ENCODE measurements at regions not wholly inside any gene's neighbourhood (a gene's known extent, or its start where the extent isn't known, plus 50 kb on each side); places are given as distances from the start of the nearest gene placed in this dataset.

- Histone ChIP-seq H3K27me3 (ENCODE audit: insufficient read depth, low read length, poor library complexity, severe bottlenecking) (no peaks in the 10 kb centered on the region), H3K4me2 (ENCODE audit: low read depth, low read length, poor library complexity, severe bottlenecking) (no peak overlapping the region), H3K9ac (ENCODE audit: low read depth, low read length, poor library complexity, severe bottlenecking) (no peak overlapping the region), H3K4me1 (ENCODE audit: insufficient read depth, low read length, poor library complexity, severe bottlenecking) (no peaks in the 10 kb centered on the region), H3K9me3 (ENCODE audit: insufficient read depth, low read depth, low read length) (no peaks in the 10 kb centered on the region), H4K20me1 (ENCODE audit: insufficient read depth, low read length, poor library complexity, severe bottlenecking) (no peaks in the 10 kb centered on the region), H3K79me2 (ENCODE audit: insufficient read depth, low read length) (no peaks in the 10 kb centered on the region), H3F3A (ENCODE audit: low read depth) (no peaks in the 10 kb centered on the region), H2AFZ (ENCODE audit: low read length) (no peak overlapping the region), H3K4me3 (ENCODE audit: low read length, poor library complexity, severe bottlenecking) (no peak overlapping the region), H3K36me3 (ENCODE audit: insufficient read depth, low read length) (no peaks in the 10 kb centered on the region), H3K9me2 (replicated peaks; ENCODE audit: low read depth, low read length) (no peaks in the 10 kb centered on the region)
- TF ChIP-seq EZH2phosphoT487 (IDR thresholded peaks at IDR 0.05; ENCODE audit: borderline replicate concordance): no peak
- TF ChIP-seq, protein P1, sequence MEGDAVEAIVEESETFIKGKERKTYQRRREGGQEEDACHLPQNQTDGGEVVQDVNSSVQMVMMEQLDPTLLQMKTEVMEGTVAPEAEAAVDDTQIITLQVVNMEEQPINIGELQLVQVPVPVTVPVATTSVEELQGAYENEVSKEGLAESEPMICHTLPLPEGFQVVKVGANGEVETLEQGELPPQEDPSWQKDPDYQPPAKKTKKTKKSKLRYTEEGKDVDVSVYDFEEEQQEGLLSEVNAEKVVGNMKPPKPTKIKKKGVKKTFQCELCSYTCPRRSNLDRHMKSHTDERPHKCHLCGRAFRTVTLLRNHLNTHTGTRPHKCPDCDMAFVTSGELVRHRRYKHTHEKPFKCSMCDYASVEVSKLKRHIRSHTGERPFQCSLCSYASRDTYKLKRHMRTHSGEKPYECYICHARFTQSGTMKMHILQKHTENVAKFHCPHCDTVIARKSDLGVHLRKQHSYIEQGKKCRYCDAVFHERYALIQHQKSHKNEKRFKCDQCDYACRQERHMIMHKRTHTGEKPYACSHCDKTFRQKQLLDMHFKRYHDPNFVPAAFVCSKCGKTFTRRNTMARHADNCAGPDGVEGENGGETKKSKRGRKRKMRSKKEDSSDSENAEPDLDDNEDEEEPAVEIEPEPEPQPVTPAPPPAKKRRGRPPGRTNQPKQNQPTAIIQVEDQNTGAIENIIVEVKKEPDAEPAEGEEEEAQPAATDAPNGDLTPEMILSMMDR (conservative IDR thresholded peaks at IDR 0.05; ENCODE audit: low read length): no peak
Observed at GRCh38 chr1:56179543-56179942, 399.8 kb downstream of the PLPP3 start.

GRCh38 chr1:56175211-56175610, 404.2 kb downstream of the PLPP3 start:
- TF ChIP-seq EZH2phosphoT487 (IDR thresholded peaks at IDR 0.05; ENCODE audit: borderline replicate concordance): no peak
- TF ChIP-seq, protein P1 (conservative IDR thresholded peaks at IDR 0.05; ENCODE audit: low read length): no peak
- no peaks in the 10 kb centered on the region for H3K27me3 ChIP-seq (ENCODE audit: insufficient read depth, low read length, poor library complexity, severe bottlenecking)

GRCh38 chr1:56174176-56174885, 405.0 kb downstream of the PLPP3 start:
- TF ChIP-seq, protein P1 (conservative IDR thresholded peaks at IDR 0.05; ENCODE audit: low read length): no peak
- TF ChIP-seq EZH2phosphoT487 (IDR thresholded peaks at IDR 0.05; ENCODE audit: borderline replicate concordance): no peak
- Histone ChIP-seq H2AFZ (ENCODE audit: low read length) (no peak overlapping the region), H3K36me3 (ENCODE audit: insufficient read depth, low read length) (no peaks in the 10 kb centered on the region), H3K4me1 (ENCODE audit: insufficient read depth, low read length, poor library complexity, severe bottlenecking) (no peaks in the 10 kb centered on the region), H3F3A (ENCODE audit: low read depth) (no peaks in the 10 kb centered on the region), H4K20me1 (ENCODE audit: insufficient read depth, low read length, poor library complexity, severe bottlenecking) (no peaks in the 10 kb centered on the region), H3K27me3 (ENCODE audit: insufficient read depth, low read length, poor library complexity, severe bottlenecking) (no peaks in the 10 kb centered on the region), H3K4me3 (ENCODE audit: low read length, poor library complexity, severe bottlenecking) (no peak overlapping the region), H3K9me2 (replicated peaks; ENCODE audit: low read depth, low read length) (no peaks in the 10 kb centered on the region), H3K9me3 (ENCODE audit: insufficient read depth, low read depth, low read length) (no peaks in the 10 kb centered on the region), H3K9ac (ENCODE audit: low read depth, low read length, poor library complexity, severe bottlenecking) (no peak overlapping the region), H3K79me2 (ENCODE audit: insufficient read depth, low read length) (no peaks in the 10 kb centered on the region), H3K4me2 (ENCODE audit: low read depth, low read length, poor library complexity, severe bottlenecking) (no peak overlapping the region)

More at GRCh38 chr1:56175211-56175610, 404.2 kb downstream of the PLPP3 start:
- Histone ChIP-seq H3K9me3 (ENCODE audit: insufficient read depth, low read depth, low read length) (no peaks in the 10 kb centered on the region), H3K9ac (ENCODE audit: low read depth, low read length, poor library complexity, severe bottlenecking) (no peak overlapping the region), H3K36me3 (ENCODE audit: insufficient read depth, low read length) (no peaks in the 10 kb centered on the region), H4K20me1 (ENCODE audit: insufficient read depth, low read length, poor library complexity, severe bottlenecking) (no peaks in the 10 kb centered on the region), H3F3A (ENCODE audit: low read depth) (no peaks in the 10 kb centered on the region), H2AFZ (ENCODE audit: low read length) (no peak overlapping the region), H3K79me2 (ENCODE audit: insufficient read depth, low read length) (no peaks in the 10 kb centered on the region), H3K9me2 (replicated peaks; ENCODE audit: low read depth, low read length) (no peaks in the 10 kb centered on the region), H3K4me3 (ENCODE audit: low read length, poor library complexity, severe bottlenecking) (no peak overlapping the region), H3K4me2 (ENCODE audit: low read depth, low read length, poor library complexity, severe bottlenecking) (no peak overlapping the region), H3K4me1 (ENCODE audit: insufficient read depth, low read length, poor library complexity, severe bottlenecking) (no peaks in the 10 kb centered on the region)

Data from Loucy (cell line).